ENCODE measurements at regions not wholly inside any gene's neighbourhood (a gene's known extent, or its start where the extent isn't known, plus 50 kb on each side); places are given as distances from the start of the nearest gene placed in this dataset.

DNA sequence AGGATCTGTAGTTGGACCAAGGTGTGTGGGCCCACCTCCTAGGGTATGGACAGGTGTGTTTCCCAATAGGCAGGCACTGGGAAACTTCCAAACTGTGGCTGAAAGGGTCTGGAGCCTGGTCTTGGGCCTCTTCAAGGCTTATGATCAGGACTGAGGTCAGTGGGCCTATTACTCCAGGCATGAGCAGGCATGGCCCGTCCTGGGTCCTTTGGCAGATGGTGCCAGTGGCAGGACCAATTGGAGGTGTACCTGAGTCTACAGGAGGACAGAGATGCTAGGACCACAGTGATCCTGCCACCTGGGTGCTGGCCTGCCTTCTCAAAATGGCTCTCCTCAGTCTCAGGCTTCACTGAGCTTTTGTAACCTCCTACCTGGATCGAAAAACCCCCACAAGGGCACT lies 95.4 kb downstream of the RAB18 start:
- no peak for DNase-seq

- no peak for DNase-seq
Measured at GRCh38 chr10:27600930-27601329, 96.8 kb downstream of the RAB18 start.

DNA sequence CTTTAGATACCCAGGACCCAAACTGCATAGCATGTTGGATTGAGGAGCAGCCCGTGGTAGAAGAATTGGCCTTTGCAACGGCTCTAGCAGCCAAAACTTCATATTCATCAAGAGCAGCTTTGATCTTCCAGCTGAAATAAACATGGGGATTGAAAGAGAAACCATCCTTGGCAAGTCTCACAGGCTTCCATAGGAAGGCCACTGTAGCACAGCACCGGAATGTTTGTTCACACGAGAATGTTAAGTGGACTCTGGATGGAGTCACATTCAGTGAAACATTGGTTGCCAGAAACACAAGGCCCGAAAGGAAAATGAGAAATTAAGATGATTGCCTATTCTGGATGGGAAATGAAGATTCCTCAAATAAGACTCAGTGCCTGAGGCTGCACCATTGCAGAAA lies 97.4 kb downstream of the RAB18 start:
- no peak for DNase-seq

- no peak for DNase-seq
Measured at GRCh38 chr10:27601946-27602538, 97.9 kb downstream of the RAB18 start.

DNA sequence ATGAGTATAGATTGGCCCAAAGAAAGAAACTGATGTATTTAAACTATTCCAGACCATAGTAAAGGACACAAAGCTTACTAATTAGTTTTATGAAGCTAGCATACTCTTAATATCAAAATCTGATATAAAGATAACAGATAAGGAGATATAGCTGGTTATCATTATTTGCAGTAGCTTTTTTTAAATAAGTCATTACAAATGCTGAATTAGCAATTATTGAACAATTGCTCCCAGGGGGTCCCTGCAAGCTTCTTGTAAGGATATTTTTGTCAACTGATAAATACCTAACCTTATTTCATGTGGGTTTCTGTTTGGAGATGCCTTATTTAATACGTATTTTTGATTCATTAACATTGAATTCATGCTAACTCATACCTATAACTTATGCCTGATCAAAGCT lies 99.0 kb downstream of the RAB18 start:
- DNase-seq = no peak

- DNase-seq = no peak
Measured at GRCh38 chr10:27605318-27605717, 101.2 kb downstream of the RAB18 start.

- DNase-seq = no peak
Measured at GRCh38 chr10:27607591-27607990, 103.5 kb downstream of the RAB18 start.

DNA sequence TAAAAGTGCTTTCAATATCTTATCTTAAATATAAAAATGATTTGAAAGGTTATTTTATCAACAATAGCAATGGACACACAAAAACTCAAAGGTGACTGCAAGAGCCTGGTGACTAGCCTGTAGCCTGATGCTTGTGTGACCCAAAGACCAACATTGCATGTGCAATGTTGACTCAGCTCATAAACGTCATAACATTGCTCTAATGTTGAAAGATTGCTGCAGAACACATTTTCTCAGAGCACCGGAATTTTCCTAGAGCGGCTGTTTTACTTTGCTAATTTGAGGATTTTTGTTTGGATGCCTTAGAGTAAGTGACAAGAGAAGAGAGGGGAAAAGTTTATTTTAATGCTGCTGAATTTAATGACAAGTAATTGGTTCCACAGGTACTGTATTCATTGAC lies 107.1 kb downstream of the RAB18 start:
- no peak for DNase-seq

DNA sequence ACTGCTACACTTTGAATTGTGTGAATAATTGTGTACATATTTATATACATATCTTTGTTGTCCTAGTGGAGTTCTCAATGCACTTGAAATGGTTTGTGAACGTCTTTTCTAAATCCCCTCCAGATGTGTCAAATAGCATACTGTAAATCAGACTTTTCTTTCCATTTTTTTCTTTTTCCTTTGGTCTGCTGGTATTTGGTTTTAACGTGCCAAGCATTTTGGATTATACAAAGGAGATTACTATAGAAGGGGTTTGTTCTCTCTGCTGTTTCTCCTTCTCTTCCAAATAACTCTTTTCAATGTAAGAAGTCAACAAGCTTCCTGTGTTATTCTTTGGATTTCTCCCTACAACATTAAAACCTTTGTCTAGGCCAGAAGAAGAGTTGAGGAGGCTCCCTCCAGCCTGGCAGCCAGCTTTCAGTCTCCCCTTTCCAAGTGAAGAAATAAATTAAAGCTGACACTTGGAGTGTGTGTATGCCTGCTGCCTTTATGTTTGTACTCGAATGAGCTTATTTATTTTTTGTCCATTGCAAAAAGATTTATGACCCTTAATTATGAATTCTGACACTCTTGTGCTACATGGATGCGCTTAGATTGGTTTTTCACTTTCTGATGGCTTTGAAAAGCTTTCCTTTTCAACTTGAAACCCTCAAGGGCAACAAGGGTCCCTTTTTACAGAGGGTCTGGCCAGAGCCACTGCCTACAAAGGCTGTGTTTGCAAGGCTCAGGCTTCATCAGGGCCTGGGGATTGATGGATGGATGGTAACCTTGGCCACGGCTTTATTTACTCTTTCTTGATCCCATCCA lies 107.8 kb downstream of the RAB18 start:
- no peak for DNase-seq

GRCh38 chr10:27612551-27613035 lies 108.5 kb downstream of the RAB18 start:
- DNase-seq = no peak

DNA sequence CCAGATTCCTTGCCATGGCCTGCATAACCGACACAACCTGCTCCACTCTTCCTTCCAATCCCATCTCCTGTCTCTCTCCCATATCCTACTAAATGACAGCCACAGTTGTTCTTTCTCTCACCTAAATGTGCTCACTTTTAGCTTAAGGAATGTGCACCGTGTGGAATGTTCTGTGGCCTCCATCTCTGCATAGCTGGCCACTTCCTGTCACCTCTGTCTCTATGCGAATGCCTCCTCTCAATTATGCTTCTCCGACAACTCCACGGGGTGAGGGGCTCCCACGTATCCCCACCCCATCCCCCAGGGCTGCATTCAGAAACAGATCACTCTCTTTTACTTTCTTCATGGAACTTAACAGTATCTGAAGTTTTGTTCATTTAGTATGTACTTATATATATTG lies 110.7 kb downstream of the RAB18 start:
- no peak for DNase-seq

- no peak for DNase-seq
Measured at GRCh38 chr10:27618036-27618615, 114.0 kb downstream of the RAB18 start.

DNA sequence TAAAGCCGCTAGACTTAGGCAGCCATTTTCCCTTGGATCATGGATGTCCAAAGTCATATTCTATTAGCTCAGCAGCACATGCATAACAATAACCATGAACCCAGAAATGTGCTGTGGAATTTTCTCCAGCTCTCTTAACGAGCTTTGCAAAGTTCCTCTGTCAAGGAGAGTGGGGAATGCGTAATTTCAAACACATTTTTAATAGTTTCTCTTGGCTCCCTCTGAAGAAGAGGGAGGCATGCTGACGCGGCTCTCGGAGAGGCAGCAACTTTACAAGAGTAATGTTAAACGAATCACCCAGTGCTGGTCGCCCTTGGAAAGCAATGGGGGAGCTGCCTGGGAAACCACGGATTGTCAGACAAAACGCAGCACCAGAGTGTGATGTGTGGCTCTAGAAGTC lies 114.8 kb downstream of the RAB18 start:
- no peak for DNase-seq

DNA sequence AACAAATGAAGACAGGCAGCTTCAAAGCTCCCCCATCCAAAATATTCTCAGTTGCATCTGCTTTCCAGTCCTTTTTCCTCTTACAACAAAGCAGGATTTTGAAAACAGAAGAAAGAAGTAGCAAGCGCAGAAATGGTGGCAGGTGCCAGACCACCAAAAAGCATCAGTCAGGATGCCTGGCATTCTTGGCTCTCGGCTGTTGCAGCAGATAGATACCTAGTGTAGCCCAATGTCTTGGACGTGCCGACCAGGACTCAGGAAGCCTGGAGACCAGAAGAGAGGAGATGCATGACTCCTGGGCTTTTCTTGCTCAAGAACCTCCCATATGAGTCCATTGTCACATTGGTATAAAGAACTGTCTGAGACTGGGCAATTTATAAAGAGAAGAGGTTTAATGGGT lies 115.2 kb downstream of the RAB18 start:
- no peak for DNase-seq

- DNase-seq = no peak
Measured at GRCh38 chr10:27620430-27621397, 116.6 kb downstream of the RAB18 start.

DNA sequence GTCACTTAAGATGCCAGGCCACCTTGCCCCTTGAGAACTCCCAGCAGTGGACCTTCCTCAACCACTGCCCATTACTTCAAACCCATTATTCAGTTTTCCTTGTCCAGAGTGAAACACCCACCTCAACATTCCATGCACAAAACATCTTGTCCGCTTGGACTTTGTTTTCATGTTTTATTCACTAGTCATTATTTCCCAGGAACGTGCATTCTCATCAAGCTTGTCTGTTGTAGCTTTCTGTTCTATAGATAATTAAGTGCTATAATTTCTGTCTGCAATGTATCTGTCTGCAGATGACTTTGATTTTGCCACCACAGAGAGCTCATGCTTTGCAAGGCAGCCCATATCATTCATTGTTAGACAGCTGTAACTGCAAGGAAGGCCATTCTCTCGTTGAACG lies 117.4 kb downstream of the RAB18 start:
- no peak for DNase-seq

DNA sequence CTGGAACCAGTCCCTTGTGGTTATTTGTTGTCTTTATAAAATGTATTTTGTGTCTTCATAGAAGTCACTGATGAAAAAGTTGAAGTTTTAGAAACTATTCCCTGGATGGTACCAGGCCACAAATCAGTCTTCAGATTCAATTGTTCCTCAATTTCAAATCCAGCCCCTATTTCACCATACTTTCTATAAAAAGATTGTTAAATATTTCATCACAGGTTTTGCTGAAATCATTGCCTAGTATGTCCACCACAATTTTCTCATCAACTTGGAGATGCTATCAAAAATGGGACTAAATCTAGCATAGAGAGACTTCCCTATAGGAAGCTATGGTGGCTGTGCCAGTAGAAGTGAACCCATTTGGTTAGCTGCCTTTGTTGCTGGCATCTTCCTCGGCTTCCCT lies 118.5 kb downstream of the RAB18 start:
- peak; percentile 2 for DNase-seq
